Motor neuron (in vitro differentiated cells): ENCODE measurements at regions not wholly inside any gene's neighbourhood (a gene's known extent, or its start where the extent isn't known, plus 50 kb on each side); places are given as distances from the start of the nearest gene placed in this dataset.

Source experiments
- ATAC-seq, 8 experiments: fragments of 200-7000 bp; cut with Tn5 transposase; replicated peaks in 6 of 8; 2 replicates each; pipeline ENCODE4 v1.8.0; 2021; ENCODE audit warnings: mild to moderate bottlenecking in 8 of 8, moderate library complexity in 8 of 8
- H3K27ac ChIP-seq, 2 donors: fragments of 250-450 bp; sonication (Bioruptor Pico); 2 replicates each; pipeline ENCODE4 v1.9.0; 2021; ENCODE audit warnings: antibody characterized with exemption in 2 of 2, mild to moderate bottlenecking in 2 of 2, moderate library complexity in 1 of 2
- H3K4me1 ChIP-seq, 2 donors: fragments of 250-450 bp; sonication (Bioruptor Pico); replicated peaks in 1 of 2; 2 replicates each; pipeline ENCODE4 v1.6.1; 2021; ENCODE audit warnings: antibody characterized with exemption in 2 of 2, mild to moderate bottlenecking in 2 of 2, moderate library complexity in 1 of 2
- H3K4me3 ChIP-seq, 5 donors: fragments of 250-450 bp; sonication (Bioruptor Pico); 2 replicates each; pipeline ENCODE4 v1.9.0; 2021; ENCODE audit warnings: antibody characterized with exemption in 5 of 5, mild to moderate bottlenecking in 5 of 5, moderate library complexity in 4 of 5
- WGBS, 10 experiments: fragments of 450-650 bp; shearing (Covaris generic); methylation state at CpG; one replicate each; pipeline ENCODE4 v1.0.0; 2022; 5-methylcytosine and 5-hydroxymethylcytosine counted together
- in situ Hi-C, 9 experiments: fragments of 400-800 bp; cut with MboI; loops; one replicate each; pipeline ENCODE4 v1.15.0; 2021; ENCODE audit warnings: low sequenced_read_pairs in 9 of 9, low pct_unique_long_range_greater_than_20kb in 2 of 9; ENCODE audit not compliant: unreplicated experiment in 9 of 9

GRCh38 chr14:101076451-101077198 lies 173.1 kb upstream of the RTL1 start:
- ATAC-seq, result no peak
- peak overlapping the region in 1 of 5 donors; percentile 9 for H3K4me3 ChIP-seq
- WGBS, 10 experiments, result 0 to 88% (median 74%) methylated on average over 3 to 12 of the region's 29 CpGs; no CpG with 5 or more reads in 5 of the 10 experiments
- H3K4me1 ChIP-seq, result peaks cover 38 to 49% of the 10 kb centered on the region in 2 donors
- H3K27ac ChIP-seq, result peak overlapping the region; percentile 55 to 70
- in situ Hi-C loops, result loop anchor here in 1 of 9 experiments (25.0 kb wide), 1 partner anchor 561 kb away; no protein-coding TSS in a partner anchor

GRCh38 chr14:101077481-101078074 lies 174.1 kb upstream of the RTL1 start:
- Histone ChIP-seq H3K27ac (peak overlapping the region; percentile 55 to 70), H3K4me3 (peak overlapping the region; percentile 1 to 22 (median 9)), H3K4me1 (peaks cover 32 to 42% of the 10 kb centered on the region in 2 donors)
- in situ Hi-C loops, result loop anchor here in 1 of 9 experiments (25.0 kb wide), 1 partner anchor 560 kb away; no protein-coding TSS in a partner anchor
- WGBS, 10 experiments, result 0 to 20% methylated on average over 1 to 3 of the region's 38 CpGs; no CpG with 5 or more reads in 8 of the 10 experiments
- peak in 7 of 8 experiments; percentile 1 to 72 (median 59) for ATAC-seq

DNA sequence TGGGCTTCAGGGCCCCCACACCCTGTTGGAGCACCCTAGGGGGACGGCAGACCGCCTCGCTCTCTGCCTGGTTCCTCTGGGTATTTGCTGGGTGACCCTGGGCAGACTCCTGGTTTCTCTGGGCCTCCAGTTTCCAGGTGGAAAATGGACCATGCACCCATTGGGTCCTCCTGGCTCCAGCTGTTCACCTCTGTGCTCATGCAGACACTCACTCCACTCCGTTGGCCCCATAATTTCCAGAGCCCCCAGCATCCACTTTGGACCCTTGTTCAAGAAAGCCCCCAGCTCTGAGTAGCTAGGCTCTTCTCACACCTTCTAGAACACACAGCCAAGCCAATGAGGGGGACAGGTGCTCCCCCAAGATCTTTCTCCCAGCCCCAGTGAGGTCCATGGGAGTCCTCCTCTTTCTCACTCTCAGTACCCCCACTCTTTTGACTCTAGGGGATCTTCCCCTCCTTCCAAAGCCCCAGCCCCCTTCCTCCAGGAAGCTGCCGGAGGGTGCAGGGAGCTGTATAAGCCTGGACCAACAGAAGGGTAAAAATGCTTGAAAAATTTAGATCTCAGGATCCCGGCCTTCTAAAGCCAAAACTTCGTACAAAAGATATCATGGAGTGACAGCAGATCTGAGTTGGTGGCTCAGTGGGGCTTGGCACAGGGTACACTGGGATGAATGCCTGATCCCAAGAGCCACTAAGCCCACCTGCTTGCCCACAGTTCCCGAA lies 174.8 kb upstream of the RTL1 start:
- WGBS, 10 experiments, result 41 to 88% (median 85%) methylated on average over 2 to 4 of the region's 8 CpGs; no CpG with 5 or more reads in 7 of the 10 experiments
- Histone ChIP-seq H3K4me3 (peak overlapping the region in 1 of 5 donors; percentile 1), H3K27ac (peak overlapping the region; percentile 55 to 70), H3K4me1 (peaks cover 24 to 35% of the 10 kb centered on the region in 2 donors)
- in situ Hi-C loops, result loop anchor here in 1 of 9 experiments (25.0 kb wide), 1 partner anchor 559 kb away; no protein-coding TSS in a partner anchor
- no peak for ATAC-seq

GRCh38 chr14:101078892-101079221 lies 175.3 kb upstream of the RTL1 start:
- WGBS, 10 experiments, result no CpG with 5 or more reads among the region's 9 CpGs
- in situ Hi-C loops, result loop anchor here in 1 of 9 experiments (25.0 kb wide), 1 partner anchor 558 kb away; no protein-coding TSS in a partner anchor
- H3K27ac ChIP-seq, result no peak overlapping the region
- peaks cover 19 to 30% of the 10 kb centered on the region in 2 donors for H3K4me1 ChIP-seq
- H3K4me3 ChIP-seq, result no peak overlapping the region
- ATAC-seq, result no peak

GRCh38 chr14:101080922-101081593 lies 177.5 kb upstream of the RTL1 start:
- 34 to 100% (median 94%) methylated on average over 1 to 2 of the region's 2 CpGs; no CpG with 5 or more reads in 1 of the 10 experiments for WGBS, 10 experiments
- no peak for ATAC-seq
- peaks cover 15 to 23% of the 10 kb centered on the region in 2 donors for H3K4me1 ChIP-seq
- H3K27ac ChIP-seq, result no peak overlapping the region
- in situ Hi-C loops, result loop anchor here in 1 of 9 experiments (25.0 kb wide), 1 partner anchor 556 kb away; no protein-coding TSS in a partner anchor
- H3K4me3 ChIP-seq, result no peak overlapping the region

DNA sequence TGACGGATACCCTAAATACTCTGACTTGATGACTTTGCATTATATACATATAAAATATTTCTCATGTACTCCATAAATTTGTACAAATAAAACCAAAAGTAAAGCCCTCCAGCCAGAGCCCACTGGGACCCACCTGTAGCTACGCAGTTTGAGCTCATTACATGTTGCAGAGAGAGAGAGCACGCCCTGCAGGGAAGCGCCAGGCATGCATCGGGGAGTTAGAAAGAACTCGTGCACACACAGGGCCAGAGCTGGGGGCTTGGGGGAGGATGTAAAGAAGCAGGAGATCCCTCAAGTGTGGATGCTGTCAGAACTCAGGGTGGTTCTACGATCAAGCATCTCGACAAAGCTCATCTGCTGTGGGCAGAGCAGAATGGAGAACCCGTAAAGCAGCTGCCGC lies 178.5 kb upstream of the RTL1 start:
- no peak overlapping the region for H3K27ac ChIP-seq
- in situ Hi-C loops, result loop anchor here in 1 of 9 experiments (25.0 kb wide), 1 partner anchor 555 kb away; no protein-coding TSS in a partner anchor
- 55 to 100% (median 77%) methylated on average over 1 to 10 of the region's 10 CpGs for WGBS, 10 experiments
- H3K4me1 ChIP-seq, result peaks cover 9 to 13% of the 10 kb centered on the region in 2 donors
- ATAC-seq, result no peak
- H3K4me3 ChIP-seq, result no peak overlapping the region

DNA sequence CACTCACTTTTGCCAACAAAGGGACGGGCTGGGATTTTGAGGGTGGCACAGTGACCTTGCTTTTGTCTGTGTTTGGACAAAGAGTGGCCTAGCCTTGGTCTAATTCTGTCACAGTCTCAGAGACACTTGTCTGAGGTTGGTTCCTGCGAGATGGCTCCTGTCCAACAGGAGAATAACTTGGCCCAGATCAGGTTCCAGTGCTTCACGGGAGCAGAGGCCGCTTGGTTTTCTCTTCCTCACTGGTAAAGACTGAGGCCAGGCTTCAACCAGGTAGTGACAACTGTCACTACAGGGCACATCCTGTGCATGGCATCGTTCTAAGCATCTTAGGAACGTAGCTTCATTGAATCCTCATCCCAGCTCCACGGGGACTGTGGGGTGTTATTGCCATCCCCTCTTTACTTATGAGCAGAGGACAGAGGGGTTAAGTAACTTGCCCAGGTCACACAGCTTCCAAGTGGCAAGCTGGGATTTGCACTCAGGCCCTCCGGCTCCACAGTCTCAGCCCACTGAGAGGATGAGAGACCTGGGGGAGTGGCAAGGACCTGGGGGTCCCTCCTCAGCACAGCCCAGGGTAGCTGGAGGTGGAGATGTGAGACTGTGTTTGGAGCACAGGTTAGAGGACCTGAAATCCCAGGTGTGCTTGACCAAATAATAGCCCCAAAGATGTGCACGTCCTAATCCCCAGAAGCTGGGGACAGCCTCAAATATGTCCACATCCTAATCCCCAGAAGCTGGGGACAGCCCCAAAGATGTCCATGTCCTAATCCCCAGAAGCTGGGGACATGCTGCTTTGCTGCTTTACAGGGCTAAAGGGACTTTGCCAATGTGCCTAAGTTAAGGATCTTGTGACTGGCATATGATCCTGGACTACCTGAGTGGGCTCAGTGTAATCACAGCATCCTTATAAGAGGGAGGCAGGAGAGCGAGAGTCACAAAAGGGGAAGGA lies 179.2 kb upstream of the RTL1 start:
- in situ Hi-C loops, result loop anchor here in 1 of 9 experiments (25.0 kb wide), 1 partner anchor 555 kb away; no protein-coding TSS in a partner anchor
- Histone ChIP-seq H3K27ac (no peak overlapping the region), H3K4me3 (no peak overlapping the region), H3K4me1 (peaks cover 6 to 9% of the 10 kb centered on the region in 2 donors)
- 0 to 100% (median 84%) methylated on average over 1 to 7 of the region's 10 CpGs; no CpG with 5 or more reads in 2 of the 10 experiments for WGBS, 10 experiments
- ATAC-seq, result no peak

DNA sequence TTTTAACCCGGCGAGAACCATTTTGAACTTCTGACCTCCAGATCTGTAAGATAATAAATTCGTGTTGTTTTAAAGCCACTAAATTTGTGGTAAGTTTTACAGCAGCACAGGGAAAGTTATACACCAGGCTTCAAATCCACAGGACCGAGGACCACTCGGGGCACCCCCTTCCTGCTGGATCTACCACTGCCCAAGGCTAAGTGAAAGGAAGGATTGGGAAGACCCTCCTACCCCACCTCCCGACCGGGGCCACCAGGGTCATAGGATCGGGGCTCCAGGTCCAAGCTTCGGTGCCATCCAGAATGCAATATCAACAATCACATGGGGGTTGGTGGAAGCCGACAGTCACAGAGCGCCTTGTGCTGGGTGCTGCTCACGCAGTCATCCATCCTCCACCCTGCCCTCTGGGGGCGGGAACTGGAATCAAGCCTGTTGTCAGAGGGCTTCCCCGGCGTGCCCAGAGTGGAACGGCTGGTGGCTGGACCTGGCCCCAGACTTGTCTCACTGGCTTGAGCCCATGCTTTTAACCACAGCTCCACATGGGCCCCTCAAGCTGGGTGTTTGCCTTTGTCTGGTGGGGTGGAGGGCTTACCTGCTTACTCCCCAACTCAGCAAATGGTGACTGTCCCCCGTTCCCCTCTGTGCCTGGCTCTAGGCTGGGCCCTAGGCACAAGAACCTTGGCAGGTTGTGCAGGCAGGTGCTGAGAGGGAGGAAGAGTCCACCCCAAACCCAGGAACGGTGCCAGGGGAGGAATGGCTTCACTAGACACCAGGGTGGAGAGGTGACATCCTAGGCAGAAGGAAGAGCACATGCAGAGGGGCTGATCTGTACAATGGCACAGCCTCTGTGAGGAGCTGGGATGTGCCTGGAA lies 180.3 kb upstream of the RTL1 start:
- H3K4me1 ChIP-seq, result no peaks in the 10 kb centered on the region
- WGBS, 10 experiments, result 19 to 93% (median 81%) methylated on average over 1 to 11 of the region's 18 CpGs; no CpG with 5 or more reads in 2 of the 10 experiments
- H3K27ac ChIP-seq, result no peak overlapping the region
- peak in 3 of 8 experiments; percentile 59 to 86 (median 77) for ATAC-seq
- no peak overlapping the region for H3K4me3 ChIP-seq
- in situ Hi-C loops, result loop anchor here in 1 of 9 experiments (25.0 kb wide), 1 partner anchor 554 kb away; no protein-coding TSS in a partner anchor

DNA sequence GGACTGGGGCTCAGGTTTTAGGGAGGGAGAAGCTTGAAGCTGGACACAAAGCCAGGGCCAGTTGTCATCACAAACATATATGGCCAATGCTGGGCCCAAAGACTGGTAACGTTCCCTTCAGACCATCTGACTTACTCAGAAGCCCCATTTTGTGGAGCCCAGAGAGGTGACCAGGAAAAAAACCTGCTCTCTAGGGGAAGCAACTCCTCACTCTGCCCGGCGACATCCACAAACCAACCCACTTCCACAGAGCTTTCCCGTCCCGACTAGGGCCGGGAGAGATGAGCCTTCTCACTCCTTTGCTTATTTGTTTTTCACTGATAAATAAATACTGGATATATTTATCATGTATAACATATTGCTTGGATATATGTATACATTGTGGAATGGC lies 180.9 kb upstream of the RTL1 start:
- 74 to 97% (median 93%) methylated on average over 1 to 5 of the region's 6 CpGs; no CpG with 5 or more reads in 5 of the 10 experiments for WGBS, 10 experiments

DNA sequence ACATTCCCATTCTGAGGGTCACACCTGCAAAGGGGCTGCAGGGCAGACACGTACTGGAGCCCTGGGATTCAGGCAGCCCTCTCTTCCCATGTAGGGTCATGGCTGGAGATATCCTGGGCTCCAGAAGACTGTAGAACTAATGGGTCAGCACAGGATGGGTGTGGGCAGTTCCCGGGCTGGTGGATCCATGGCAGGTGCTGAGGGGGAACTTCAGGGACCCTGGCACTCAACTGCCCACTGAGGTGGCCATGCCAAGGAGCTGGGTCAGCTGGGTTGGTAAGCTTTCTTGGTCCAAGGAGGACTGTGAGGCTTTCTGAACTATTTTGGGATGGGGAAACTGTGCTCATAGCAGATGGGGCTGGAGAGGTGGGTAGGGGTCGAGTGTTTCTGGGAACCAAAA lies 183.4 kb upstream of the RTL1 start:
- in situ Hi-C loops, result loop anchor here in 1 of 9 experiments (25.0 kb wide), 1 partner anchor 550 kb away; no protein-coding TSS in a partner anchor
- 0 to 83% (median 67%) methylated on average over 1 to 2 of the region's 3 CpGs; no CpG with 5 or more reads in 5 of the 10 experiments for WGBS, 10 experiments
- H3K4me1 ChIP-seq, result no peaks in the 10 kb centered on the region
- no peak overlapping the region for H3K27ac ChIP-seq
- H3K4me3 ChIP-seq, result no peak overlapping the region
- no peak for ATAC-seq

More for the DNA sequence above, 180.9 kb upstream of the RTL1 start:
- Histone ChIP-seq H3K27ac (no peak overlapping the region), H3K4me1 (no peaks in the 10 kb centered on the region), H3K4me3 (no peak overlapping the region)
- no peak for ATAC-seq
- in situ Hi-C loops, result loop anchor here in 1 of 9 experiments (25.0 kb wide), 1 partner anchor 553 kb away; no protein-coding TSS in a partner anchor
